ENCODE measurements at regions not wholly inside any gene's neighbourhood (a gene's known extent, or its start where the extent isn't known, plus 50 kb on each side); places are given as distances from the start of the nearest gene placed in this dataset.
A peak's percentile ranks its signal among the peaks of the same experiment; 100 is the strongest.
"Not testable (repeated sequence)": the region's sequence is repeated elsewhere in the genome, so short reads cannot be mapped to it uniquely, and the experiment has no call there.

DNA sequence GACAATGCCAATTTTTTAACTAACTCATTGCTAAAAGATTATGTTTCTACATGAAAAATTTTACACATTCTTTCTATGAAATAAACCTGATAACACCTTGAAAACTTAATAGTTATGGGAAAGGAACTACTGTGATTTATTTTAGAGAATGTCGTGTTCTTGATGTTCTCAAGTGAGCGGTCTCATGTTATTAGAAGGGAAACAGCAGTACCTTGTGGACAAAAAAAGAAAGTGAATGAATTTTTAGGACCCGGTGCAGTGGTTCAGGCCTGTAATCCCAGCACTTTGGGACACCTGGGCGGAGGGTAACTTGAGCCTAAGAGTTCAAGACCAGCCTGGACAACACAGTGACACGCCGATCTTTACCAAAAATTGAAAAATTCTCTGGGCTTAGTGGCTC is 908.5 kb upstream of the DEFB115 start:
- not testable (repeated sequence) for H2AFZ ChIP-seq (ENCODE audit: low read depth, low read length, severe bottlenecking); H4K20me1 ChIP-seq (ENCODE audit: low read depth, low read length); H3K4me2 ChIP-seq (ENCODE audit: low read depth, low read length, poor library complexity, severe bottlenecking); H3K79me2 ChIP-seq (ENCODE audit: insufficient read depth, low read length); H3K27ac ChIP-seq (ENCODE audit: low read depth, low read length); H3K36me3 ChIP-seq (ENCODE audit: low read length); H3K4me3 ChIP-seq (ENCODE audit: insufficient read depth, low read length, poor library complexity, severe bottlenecking); H3F3A ChIP-seq (ENCODE audit: insufficient read depth); H3K9me3 ChIP-seq (ENCODE audit: insufficient read depth, low read length); H3K9ac ChIP-seq (ENCODE audit: low read length); H3K9me2 ChIP-seq (replicated peaks; ENCODE audit: insufficient read depth, low read length); H3K27me3 ChIP-seq (ENCODE audit: low read length)

DNA sequence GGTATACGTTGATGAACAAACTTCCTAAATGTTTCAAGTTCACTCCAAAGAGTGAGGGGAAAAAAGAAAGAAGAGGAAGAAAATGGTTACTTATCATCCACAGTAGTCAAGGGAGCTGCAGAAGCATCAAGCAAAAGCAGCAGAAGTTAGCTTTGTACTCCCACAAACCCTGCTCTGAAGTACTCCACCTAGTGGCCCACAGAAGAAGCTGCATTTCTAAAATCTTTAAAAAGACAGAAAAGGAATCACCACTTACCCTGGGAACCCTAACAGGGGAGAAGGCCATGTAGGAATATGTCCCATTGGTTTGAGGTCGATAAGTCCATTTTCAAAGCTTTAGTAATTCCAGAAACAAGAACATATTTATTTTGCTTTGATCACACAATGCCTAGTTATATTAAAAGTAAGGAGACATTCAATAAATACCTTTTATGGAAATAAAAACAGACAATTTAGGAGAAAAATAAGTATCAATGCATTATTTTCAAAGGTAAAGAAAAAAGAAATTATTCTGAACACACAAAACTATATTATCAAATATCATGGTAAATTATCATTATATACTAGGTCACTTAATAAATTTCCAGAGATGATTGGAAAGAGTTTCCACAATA is 900.5 kb upstream of the DEFB115 start:
- not testable (repeated sequence) for H3K9ac ChIP-seq (ENCODE audit: low read length)

DNA sequence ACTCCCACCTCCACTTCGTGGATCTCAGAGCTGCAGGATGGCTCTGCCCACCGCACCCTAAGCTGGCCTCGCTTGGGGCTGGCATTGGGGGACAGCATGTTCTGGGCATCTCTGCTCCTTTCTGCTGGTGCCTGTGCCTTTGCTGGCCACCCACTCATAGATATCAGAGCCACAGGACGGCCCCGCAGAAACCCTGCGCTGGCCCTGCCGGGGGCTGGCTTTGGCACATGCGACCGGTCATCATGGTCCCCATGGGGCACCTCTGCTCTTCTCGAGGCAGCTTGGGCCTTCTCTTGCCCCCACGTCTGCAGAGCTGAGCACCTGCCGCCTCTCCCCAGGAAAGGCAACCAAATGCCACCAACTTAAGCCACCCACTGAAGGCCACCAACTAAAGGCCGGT is 895.7 kb upstream of the DEFB115 start:
- H3K4me2 ChIP-seq (ENCODE audit: low read depth, low read length, poor library complexity, severe bottlenecking); H3K27me3 ChIP-seq (ENCODE audit: low read length); H4K20me1 ChIP-seq (ENCODE audit: low read depth, low read length); H2AFZ ChIP-seq (ENCODE audit: low read depth, low read length, severe bottlenecking); H3F3A ChIP-seq (ENCODE audit: insufficient read depth); H3K9me2 ChIP-seq (replicated peaks; ENCODE audit: insufficient read depth, low read length); H3K36me3 ChIP-seq (ENCODE audit: low read length); H3K4me3 ChIP-seq (ENCODE audit: insufficient read depth, low read length, poor library complexity, severe bottlenecking); H3K79me2 ChIP-seq (ENCODE audit: insufficient read depth, low read length); H3K27ac ChIP-seq (ENCODE audit: low read depth, low read length); H3K9me3 ChIP-seq (ENCODE audit: insufficient read depth, low read length); H3K9ac ChIP-seq (ENCODE audit: low read length): not testable (repeated sequence)

More for the DNA sequence above, 900.5 kb upstream of the DEFB115 start:
- not testable (repeated sequence) for H3F3A ChIP-seq (ENCODE audit: insufficient read depth); H3K36me3 ChIP-seq (ENCODE audit: low read length); H4K20me1 ChIP-seq (ENCODE audit: low read depth, low read length); H3K9me2 ChIP-seq (replicated peaks; ENCODE audit: insufficient read depth, low read length); H3K79me2 ChIP-seq (ENCODE audit: insufficient read depth, low read length); H3K27ac ChIP-seq (ENCODE audit: low read depth, low read length); H3K4me2 ChIP-seq (ENCODE audit: low read depth, low read length, poor library complexity, severe bottlenecking); H3K9me3 ChIP-seq (ENCODE audit: insufficient read depth, low read length); H3K4me3 ChIP-seq (ENCODE audit: insufficient read depth, low read length, poor library complexity, severe bottlenecking); H3K27me3 ChIP-seq (ENCODE audit: low read length); H2AFZ ChIP-seq (ENCODE audit: low read depth, low read length, severe bottlenecking)

DNA sequence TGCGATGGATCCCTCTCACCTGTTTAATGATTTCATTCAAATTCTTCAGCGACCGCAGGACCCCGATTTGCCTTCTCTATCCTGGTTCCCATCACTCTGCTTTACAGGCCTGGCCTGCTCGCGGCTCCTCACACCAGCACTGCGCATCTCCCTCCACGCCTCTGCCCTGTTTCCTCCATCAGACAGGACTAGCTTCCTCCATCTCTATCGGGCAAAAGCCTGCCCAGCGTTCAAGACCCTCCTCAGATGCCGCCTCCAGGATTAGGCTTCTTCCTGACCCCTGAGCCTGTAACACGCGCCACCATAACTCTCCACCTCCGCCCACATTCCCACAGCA is 881.1 kb upstream of the DEFB115 start:
- Histone ChIP-seq H3K4me3 (ENCODE audit: insufficient read depth, low read length, poor library complexity, severe bottlenecking) (peak overlapping the region; percentile 92), H2AFZ (ENCODE audit: low read depth, low read length, severe bottlenecking) (peak overlapping the region; percentile 76), H3K9ac (ENCODE audit: low read length) (peak overlapping the region; percentile 93), H3K4me2 (ENCODE audit: low read depth, low read length, poor library complexity, severe bottlenecking) (peak overlapping the region; percentile 63), H3K79me2 (ENCODE audit: insufficient read depth, low read length) (0 out of 2 replicates have a peak, but pooled peaks cover 10% of the 10 kb centered on the region)
- not testable (repeated sequence) for H3K27me3 ChIP-seq (ENCODE audit: low read length); H3K27ac ChIP-seq (ENCODE audit: low read depth, low read length); H3K36me3 ChIP-seq (ENCODE audit: low read length); H3K9me3 ChIP-seq (ENCODE audit: insufficient read depth, low read length); H3F3A ChIP-seq (ENCODE audit: insufficient read depth); H4K20me1 ChIP-seq (ENCODE audit: low read depth, low read length); H3K9me2 ChIP-seq (replicated peaks; ENCODE audit: insufficient read depth, low read length)

DNA sequence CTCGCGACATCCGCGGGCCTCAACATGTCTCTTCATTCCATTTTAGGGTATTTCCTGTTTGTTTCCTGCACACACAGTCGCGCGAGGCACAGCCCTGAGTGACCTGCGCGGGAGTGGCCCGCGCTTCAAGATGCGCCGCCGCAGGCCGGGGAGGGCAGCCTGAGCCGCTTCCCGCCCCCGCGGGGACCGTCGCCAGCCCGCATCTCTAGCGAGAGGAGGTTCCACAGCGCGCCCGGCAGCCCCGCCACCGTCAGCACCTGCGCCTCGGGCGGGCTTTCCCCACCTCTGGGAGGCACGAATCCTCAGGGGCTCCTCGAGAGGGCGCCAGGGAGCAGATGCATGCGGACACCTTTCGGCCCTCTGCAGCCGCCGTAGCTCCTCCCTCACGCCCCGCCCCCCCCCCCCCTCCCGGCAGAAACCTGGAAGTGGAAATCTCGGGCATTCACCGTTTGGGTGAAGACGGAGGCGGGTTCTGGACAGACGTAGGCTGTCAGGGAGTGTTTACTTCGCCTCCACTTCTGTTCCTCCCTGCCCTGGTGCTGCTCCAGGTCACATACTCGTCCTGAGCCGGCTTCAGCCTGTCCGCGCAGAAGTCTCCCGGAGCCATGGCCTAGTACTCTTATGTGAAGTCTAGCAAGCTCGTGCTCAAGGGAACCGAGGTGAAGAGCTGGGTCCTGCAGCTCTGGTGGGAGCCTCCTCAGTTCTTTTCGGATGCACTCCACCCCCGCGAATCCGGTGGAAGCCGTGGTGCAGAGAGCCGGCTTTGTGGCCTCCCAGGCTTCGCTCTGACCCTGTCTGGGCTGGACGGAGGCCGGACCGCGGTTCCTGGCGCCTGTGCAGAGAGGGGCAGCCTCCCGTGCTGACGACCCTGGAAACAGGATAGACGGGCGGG is 880.5 kb upstream of the DEFB115 start:
- H3K9me2 ChIP-seq (replicated peaks; ENCODE audit: insufficient read depth, low read length), result no peaks in the 10 kb centered on the region
- H3K27me3 ChIP-seq (ENCODE audit: low read length), result no peaks in the 10 kb centered on the region
- H3K4me3 ChIP-seq (ENCODE audit: insufficient read depth, low read length, poor library complexity, severe bottlenecking), result peak overlapping the region; percentile 92
- peak overlapping the region; percentile 76 for H2AFZ ChIP-seq (ENCODE audit: low read depth, low read length, severe bottlenecking)
- no peaks in the 10 kb centered on the region for H3F3A ChIP-seq (ENCODE audit: insufficient read depth)
- peak overlapping the region; percentile 63 for H3K4me2 ChIP-seq (ENCODE audit: low read depth, low read length, poor library complexity, severe bottlenecking)
- peak overlapping the region; percentile 93 for H3K9ac ChIP-seq (ENCODE audit: low read length)
- TF ChIP-seq, protein P1, sequence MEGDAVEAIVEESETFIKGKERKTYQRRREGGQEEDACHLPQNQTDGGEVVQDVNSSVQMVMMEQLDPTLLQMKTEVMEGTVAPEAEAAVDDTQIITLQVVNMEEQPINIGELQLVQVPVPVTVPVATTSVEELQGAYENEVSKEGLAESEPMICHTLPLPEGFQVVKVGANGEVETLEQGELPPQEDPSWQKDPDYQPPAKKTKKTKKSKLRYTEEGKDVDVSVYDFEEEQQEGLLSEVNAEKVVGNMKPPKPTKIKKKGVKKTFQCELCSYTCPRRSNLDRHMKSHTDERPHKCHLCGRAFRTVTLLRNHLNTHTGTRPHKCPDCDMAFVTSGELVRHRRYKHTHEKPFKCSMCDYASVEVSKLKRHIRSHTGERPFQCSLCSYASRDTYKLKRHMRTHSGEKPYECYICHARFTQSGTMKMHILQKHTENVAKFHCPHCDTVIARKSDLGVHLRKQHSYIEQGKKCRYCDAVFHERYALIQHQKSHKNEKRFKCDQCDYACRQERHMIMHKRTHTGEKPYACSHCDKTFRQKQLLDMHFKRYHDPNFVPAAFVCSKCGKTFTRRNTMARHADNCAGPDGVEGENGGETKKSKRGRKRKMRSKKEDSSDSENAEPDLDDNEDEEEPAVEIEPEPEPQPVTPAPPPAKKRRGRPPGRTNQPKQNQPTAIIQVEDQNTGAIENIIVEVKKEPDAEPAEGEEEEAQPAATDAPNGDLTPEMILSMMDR (IDR thresholded peaks at IDR 0.05; ENCODE audit: insufficient read depth, low read length, poor library complexity, severe bottlenecking), result peak; percentile 45
- no peak for TF ChIP-seq EZH2phosphoT487 (conservative IDR thresholded peaks at IDR 0.05; ENCODE audit: low read length)
- no peaks in the 10 kb centered on the region for H3K36me3 ChIP-seq (ENCODE audit: low read length)
- H3K27ac ChIP-seq (ENCODE audit: low read depth, low read length), result peak overlapping the region; percentile 46
- no peaks in the 10 kb centered on the region for H3K9me3 ChIP-seq (ENCODE audit: insufficient read depth, low read length)
- 0 out of 2 replicates have a peak, but pooled peaks cover 14% of the 10 kb centered on the region for H3K79me2 ChIP-seq (ENCODE audit: insufficient read depth, low read length)
- no peaks in the 10 kb centered on the region for H4K20me1 ChIP-seq (ENCODE audit: low read depth, low read length)

DNA sequence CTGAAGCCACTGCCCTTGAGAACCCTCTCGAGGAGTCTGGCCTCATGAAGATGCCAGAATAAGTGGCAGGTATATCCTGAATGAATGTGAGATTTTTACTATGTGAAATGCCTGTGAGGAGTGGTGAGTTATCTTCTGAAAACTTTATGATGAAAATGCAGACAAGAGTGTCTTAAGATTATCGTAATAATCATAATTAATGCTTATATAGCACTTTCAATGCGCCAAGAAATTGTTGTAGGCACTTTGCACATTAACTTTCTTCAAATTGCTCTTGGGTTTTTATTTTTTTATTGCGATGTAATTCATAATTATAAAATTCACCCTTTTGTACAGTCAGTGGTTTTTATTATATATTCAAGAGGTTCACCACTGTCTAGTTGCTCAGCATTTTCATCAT is 879.1 kb upstream of the DEFB115 start:
- not testable (repeated sequence) for H3K9me2 ChIP-seq (replicated peaks; ENCODE audit: insufficient read depth, low read length); H4K20me1 ChIP-seq (ENCODE audit: low read depth, low read length); H3K36me3 ChIP-seq (ENCODE audit: low read length); H3K9me3 ChIP-seq (ENCODE audit: insufficient read depth, low read length); H3K27ac ChIP-seq (ENCODE audit: low read depth, low read length); H2AFZ ChIP-seq (ENCODE audit: low read depth, low read length, severe bottlenecking); H3F3A ChIP-seq (ENCODE audit: insufficient read depth); H3K27me3 ChIP-seq (ENCODE audit: low read length)
- H3K79me2 ChIP-seq (ENCODE audit: insufficient read depth, low read length), result 0 out of 2 replicates have a peak, but pooled peaks cover 14% of the 10 kb centered on the region
- H3K9ac ChIP-seq (ENCODE audit: low read length), result peak overlapping the region; percentile 93; the same call in 1 of the 2 replicates
- peak overlapping the region; percentile 59 for H3K4me2 ChIP-seq (ENCODE audit: low read depth, low read length, poor library complexity, severe bottlenecking)
- H3K4me3 ChIP-seq (ENCODE audit: insufficient read depth, low read length, poor library complexity, severe bottlenecking), result peak overlapping the region; percentile 92

DNA sequence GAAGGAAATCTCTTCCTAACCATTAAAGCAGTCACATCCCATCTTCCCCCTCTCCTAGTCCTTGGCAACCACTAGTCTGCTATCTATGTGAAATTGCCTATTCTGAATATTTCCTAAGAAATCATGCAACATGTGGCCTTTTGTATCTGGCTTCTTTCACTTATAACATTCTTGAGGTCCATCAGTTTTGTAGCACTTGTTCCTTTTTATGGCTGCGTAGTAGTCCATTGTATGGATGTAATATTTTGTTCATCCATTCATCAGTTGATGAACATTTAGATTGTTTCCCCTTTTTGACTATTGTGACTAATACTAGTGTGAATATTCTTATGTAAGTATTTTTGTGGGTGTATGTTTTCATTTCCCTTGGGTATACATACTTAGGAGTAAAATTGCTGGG is 878.7 kb upstream of the DEFB115 start:
- Histone ChIP-seq H3K4me2 (ENCODE audit: low read depth, low read length, poor library complexity, severe bottlenecking) (peak overlapping the region; percentile 59), H3K79me2 (ENCODE audit: insufficient read depth, low read length) (0 out of 2 replicates have a peak, but pooled peaks cover 14% of the 10 kb centered on the region)
- not testable (repeated sequence) for H3K27me3 ChIP-seq (ENCODE audit: low read length); H4K20me1 ChIP-seq (ENCODE audit: low read depth, low read length); H3K36me3 ChIP-seq (ENCODE audit: low read length); H3K9me3 ChIP-seq (ENCODE audit: insufficient read depth, low read length); H3K9ac ChIP-seq (ENCODE audit: low read length); H3K4me3 ChIP-seq (ENCODE audit: insufficient read depth, low read length, poor library complexity, severe bottlenecking); H3F3A ChIP-seq (ENCODE audit: insufficient read depth); H3K9me2 ChIP-seq (replicated peaks; ENCODE audit: insufficient read depth, low read length); H3K27ac ChIP-seq (ENCODE audit: low read depth, low read length); H2AFZ ChIP-seq (ENCODE audit: low read depth, low read length, severe bottlenecking)

All from SU-DHL-6 (cell line).